GM12878 (cell line): ENCODE measurements at regions not wholly inside any gene's neighbourhood (a gene's known extent, or its start where the extent isn't known, plus 50 kb on each side); places are given as distances from the start of the nearest gene placed in this dataset.

ENCODE experiments used
- NFYB ChIP-seq: IDR thresholded peaks from 2 replicates; pipeline ENCODE4 v1.6.1; 2011; ENCODE audit warnings: low read depth, mild to moderate bottlenecking, low read length, improper control_type of control experiment, moderate library complexity; ENCODE audit not compliant: insufficient read depth
- POLR2A ChIP-seq: IDR thresholded peaks from 2 replicates; pipeline ENCODE4 v1.6.1; 2011; ENCODE audit warnings: low read depth, mild to moderate bottlenecking, low read length

- no peak for TF ChIP-seq NFYB
- no peak for TF ChIP-seq POLR2A
Observed at GRCh38 chr14:83913476-83913875, 1616.5 kb upstream of the FLRT2 start.
